ENCODE measurements at regions not wholly inside any gene's neighbourhood (a gene's known extent, or its start where the extent isn't known, plus 50 kb on each side); places are given as distances from the start of the nearest gene placed in this dataset.

DNA sequence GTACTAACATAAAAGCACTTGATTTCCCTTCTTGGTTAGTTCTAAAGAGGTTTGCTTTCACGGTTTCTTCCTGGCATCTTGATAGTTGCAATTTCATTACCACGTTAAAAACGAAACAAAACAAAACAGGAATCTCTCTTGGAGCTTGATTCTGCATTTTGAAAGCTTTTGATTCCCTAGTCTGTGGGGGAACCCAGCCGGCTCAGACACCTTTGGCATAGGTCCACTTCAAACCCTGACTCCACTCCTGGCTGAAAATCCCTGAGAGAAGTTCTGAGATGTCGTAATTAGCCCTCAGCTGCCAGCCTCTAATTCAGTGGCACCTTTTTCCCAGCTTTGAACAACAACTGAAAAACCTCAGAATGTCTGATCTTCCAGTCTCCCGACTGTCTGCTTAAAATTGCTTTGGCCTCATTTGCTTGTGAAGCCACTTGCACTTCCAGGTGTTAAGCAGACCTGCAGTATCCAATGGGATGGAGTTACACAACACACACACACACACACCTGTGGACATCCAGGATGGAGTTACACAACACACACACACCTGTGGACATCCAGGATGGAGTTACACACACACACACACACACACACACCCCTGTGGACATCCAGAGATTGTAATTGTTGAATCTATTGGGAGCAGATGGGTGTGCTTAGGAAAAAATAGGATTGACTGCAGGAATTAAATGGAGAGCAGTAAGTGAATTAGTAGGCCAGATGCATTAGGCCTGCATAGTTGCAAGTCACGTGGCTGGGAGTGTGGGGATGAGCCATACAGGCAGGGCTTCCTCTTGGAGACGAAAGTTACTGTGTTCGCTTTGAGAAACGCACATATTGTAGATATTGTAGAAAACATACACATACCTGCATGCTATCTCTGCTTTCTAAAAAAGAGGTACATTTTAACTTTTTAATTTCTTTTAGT is 285.6 kb upstream of the FMN2 start:
- Histone ChIP-seq H2AFZ (ENCODE audit: low read length) (no peak overlapping the region), H3K9ac (ENCODE audit: low read length) (no peak overlapping the region), H3K4me1 (ENCODE audit: low read length) (peaks cover 8% of the 10 kb centered on the region; the same call in 1 of the 2 replicates), H3K9me3 (replicated peaks; ENCODE audit: insufficient read depth, low read length) (no peaks in the 10 kb centered on the region), H3K79me2 (ENCODE audit: low read length) (no peaks in the 10 kb centered on the region), H3K27ac (ENCODE audit: low read length) (no peak overlapping the region), H3K4me2 (ENCODE audit: low read depth, low read length) (no peak overlapping the region), H3F3A (ENCODE audit: insufficient read depth, low read length) (no peaks in the 10 kb centered on the region), H3K36me3 (replicated peaks; ENCODE audit: insufficient read depth, low read length) (no peaks in the 10 kb centered on the region), H3K4me3 (ENCODE audit: low read length) (no peak overlapping the region), H4K20me1 (ENCODE audit: insufficient read depth, low read length) (no peaks in the 10 kb centered on the region), H3K27me3 (replicated peaks; ENCODE audit: insufficient read depth, low read length) (no peaks in the 10 kb centered on the region), H3K9me2 (replicated peaks; ENCODE audit: insufficient read depth, low read length) (no peaks in the 10 kb centered on the region)
- TF ChIP-seq CTCF (IDR thresholded peaks at IDR 0.05; ENCODE audit: low read length) = no peak
- DNase-seq = no peak

DNA sequence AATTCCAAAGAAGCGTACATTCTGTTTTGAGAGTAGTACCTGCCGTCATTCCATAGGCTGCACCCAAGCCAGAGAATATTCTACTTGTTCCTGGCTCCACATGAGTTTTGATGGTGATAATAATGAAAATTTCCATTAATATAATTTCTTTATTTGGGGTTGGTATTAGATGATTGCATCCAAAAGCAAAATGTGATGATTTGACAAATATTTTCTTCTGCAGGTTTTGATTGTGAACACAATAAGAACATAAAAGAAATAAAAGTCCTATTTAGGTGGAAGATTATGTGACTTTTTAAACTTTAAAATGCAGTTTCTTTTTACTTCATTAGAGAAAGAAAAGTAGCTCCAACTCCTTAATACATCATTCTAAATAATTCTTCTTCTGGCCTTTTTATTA is 284.8 kb upstream of the FMN2 start:
- no peak for DNase-seq
- no peak overlapping the region for H3K4me3 ChIP-seq (ENCODE audit: low read length)

GRCh38 chr1:239807361-239807760 is 284.3 kb upstream of the FMN2 start:
- TF ChIP-seq EZH2phosphoT487 (IDR thresholded peaks at IDR 0.05; ENCODE audit: low read length) (no peak), EZH2 (optimal IDR thresholded peaks at IDR 0.05; ENCODE audit: low read depth, low read length) (no peak), CTCF (IDR thresholded peaks at IDR 0.05; ENCODE audit: low read length) (no peak)
- no peaks in the 10 kb centered on the region for H3K9me3 ChIP-seq (replicated peaks; ENCODE audit: insufficient read depth, low read length)
- no peak overlapping the region for H3K4me2 ChIP-seq (ENCODE audit: low read depth, low read length)
- no peak overlapping the region for H3K4me3 ChIP-seq (ENCODE audit: low read length)
- no peaks in the 10 kb centered on the region for H3K9me2 ChIP-seq (replicated peaks; ENCODE audit: insufficient read depth, low read length)
- no peaks in the 10 kb centered on the region for H4K20me1 ChIP-seq (ENCODE audit: insufficient read depth, low read length)
- 0 out of 2 replicates have a peak, but pooled peaks cover 3% of the 10 kb centered on the region for H3F3A ChIP-seq (ENCODE audit: insufficient read depth, low read length)
- H3K36me3 ChIP-seq (replicated peaks; ENCODE audit: insufficient read depth, low read length) = no peaks in the 10 kb centered on the region
- H3K27me3 ChIP-seq (replicated peaks; ENCODE audit: insufficient read depth, low read length) = no peaks in the 10 kb centered on the region
- no peak overlapping the region for H2AFZ ChIP-seq (ENCODE audit: low read length)
- H3K9ac ChIP-seq (ENCODE audit: low read length) = no peak overlapping the region
- H3K27ac ChIP-seq (ENCODE audit: low read length) = no peak overlapping the region
- no peaks in the 10 kb centered on the region for H3K79me2 ChIP-seq (ENCODE audit: low read length)
- H3K4me1 ChIP-seq (ENCODE audit: low read length) = peaks cover 8% of the 10 kb centered on the region; the same call in 1 of the 2 replicates
- DNase-seq = no peak

More for the DNA sequence above, 284.8 kb upstream of the FMN2 start:
- Histone ChIP-seq H3K4me1 (ENCODE audit: low read length) (peaks cover 8% of the 10 kb centered on the region; the same call in 1 of the 2 replicates), H3K27ac (ENCODE audit: low read length) (no peak overlapping the region), H3K9me3 (replicated peaks; ENCODE audit: insufficient read depth, low read length) (no peaks in the 10 kb centered on the region), H3K36me3 (replicated peaks; ENCODE audit: insufficient read depth, low read length) (no peaks in the 10 kb centered on the region), H3K9me2 (replicated peaks; ENCODE audit: insufficient read depth, low read length) (no peaks in the 10 kb centered on the region), H3K79me2 (ENCODE audit: low read length) (no peaks in the 10 kb centered on the region), H3F3A (ENCODE audit: insufficient read depth, low read length) (0 out of 2 replicates have a peak, but pooled peaks cover 3% of the 10 kb centered on the region), H4K20me1 (ENCODE audit: insufficient read depth, low read length) (no peaks in the 10 kb centered on the region), H3K9ac (ENCODE audit: low read length) (no peak overlapping the region), H3K4me2 (ENCODE audit: low read depth, low read length) (no peak overlapping the region), H2AFZ (ENCODE audit: low read length) (no peak overlapping the region), H3K27me3 (replicated peaks; ENCODE audit: insufficient read depth, low read length) (no peaks in the 10 kb centered on the region)
- TF ChIP-seq EZH2phosphoT487 (IDR thresholded peaks at IDR 0.05; ENCODE audit: low read length) = no peak
- TF ChIP-seq CTCF (IDR thresholded peaks at IDR 0.05; ENCODE audit: low read length) = no peak
- TF ChIP-seq EZH2 (optimal IDR thresholded peaks at IDR 0.05; ENCODE audit: low read depth, low read length) = no peak
